Gastroesophageal sphincter (tissue), 4 donors: ENCODE measurements at regions not wholly inside any gene's neighbourhood (a gene's known extent, or its start where the extent isn't known, plus 50 kb on each side); places are given as distances from the start of the nearest gene placed in this dataset.

Experiments used
- ATAC-seq: fragments of 150-250 bp; one replicate; pipeline ENCODE4 v1.9.1; 2016; ENCODE audit warnings: mild to moderate bottlenecking, moderate library complexity
- H3K27ac ChIP-seq, 4 donors: fragments of 200-600 bp; sonication (generic) in 3 of 4; 1 replicate in 3 of 4; 2 replicates in 1 of 4; pipeline ENCODE4 v1.5.1; 2016 to 2019
- H3K27me3 ChIP-seq: fragments of 200-600 bp; sonication (generic); one replicate; pipeline ENCODE4 v1.5.1; 2019
- H3K36me3 ChIP-seq, 2 donors: fragments of 200-600 bp; sonication (generic); one replicate each; pipeline ENCODE4 v1.5.1; 2019; ENCODE audit warnings: control low read depth in 1 of 2
- H3K4me1 ChIP-seq, 3 donors: fragments of 200-600 bp; sonication (generic); 1 replicate in 2 of 3; 2 replicates in 1 of 3; pipeline ENCODE4 v1.5.1; 2016 to 2019; ENCODE audit warnings: control low read depth in 2 of 3
- H3K4me3 ChIP-seq, 2 donors: fragments of 200-600 bp; sonication (generic); one replicate each; pipeline ENCODE4 v1.5.1; 2019; ENCODE audit warnings: mild to moderate bottlenecking in 1 of 2, moderate library complexity in 1 of 2
- H3K9me3 ChIP-seq, 3 donors: fragments of 200-600 bp; sonication (generic); one replicate each; pipeline ENCODE4 v1.5.1; 2017 to 2019; ENCODE audit warnings: control low read depth in 2 of 3
- CTCF ChIP-seq, 4 experiments: fragments of 200-600 bp in 2 of 4; fragments of 450-650 bp in 2 of 4; sonication (generic) in 1 of 4; IDR thresholded peaks; one replicate each; pipeline ENCODE4 v1.5.1; 2017 to 2019; ENCODE audit warnings: antibody characterized with exemption in 4 of 4, mild to moderate bottlenecking in 2 of 4, moderate library complexity in 2 of 4
- EP300 ChIP-seq: sonication (generic); formaldehyde crosslinking; IDR thresholded peaks from one replicate; pipeline ENCODE4 v1.6.1; 2017; ENCODE audit warnings: antibody characterized with exemption, mild to moderate bottlenecking
- POLR2A ChIP-seq, 2 donors: fragments of 450-650 bp; IDR thresholded peaks; one replicate each; pipeline ENCODE4 v1.6.1; 2017; ENCODE audit warnings: antibody characterized with exemption in 2 of 2, mild to moderate bottlenecking in 2 of 2, moderate library complexity in 1 of 2
- POLR2AphosphoS5 ChIP-seq: sonication (generic); formaldehyde crosslinking; IDR thresholded peaks from one replicate; pipeline ENCODE4 v1.6.1; 2017; ENCODE audit warnings: antibody characterized with exemption
- WGBS, 2 donors: methylation state at CpG; one replicate each; pipeline ENCODE4 v1.1.5; 2018; ENCODE audit warnings: low coverage in 1 of 2; 5-methylcytosine and 5-hydroxymethylcytosine counted together

DNA sequence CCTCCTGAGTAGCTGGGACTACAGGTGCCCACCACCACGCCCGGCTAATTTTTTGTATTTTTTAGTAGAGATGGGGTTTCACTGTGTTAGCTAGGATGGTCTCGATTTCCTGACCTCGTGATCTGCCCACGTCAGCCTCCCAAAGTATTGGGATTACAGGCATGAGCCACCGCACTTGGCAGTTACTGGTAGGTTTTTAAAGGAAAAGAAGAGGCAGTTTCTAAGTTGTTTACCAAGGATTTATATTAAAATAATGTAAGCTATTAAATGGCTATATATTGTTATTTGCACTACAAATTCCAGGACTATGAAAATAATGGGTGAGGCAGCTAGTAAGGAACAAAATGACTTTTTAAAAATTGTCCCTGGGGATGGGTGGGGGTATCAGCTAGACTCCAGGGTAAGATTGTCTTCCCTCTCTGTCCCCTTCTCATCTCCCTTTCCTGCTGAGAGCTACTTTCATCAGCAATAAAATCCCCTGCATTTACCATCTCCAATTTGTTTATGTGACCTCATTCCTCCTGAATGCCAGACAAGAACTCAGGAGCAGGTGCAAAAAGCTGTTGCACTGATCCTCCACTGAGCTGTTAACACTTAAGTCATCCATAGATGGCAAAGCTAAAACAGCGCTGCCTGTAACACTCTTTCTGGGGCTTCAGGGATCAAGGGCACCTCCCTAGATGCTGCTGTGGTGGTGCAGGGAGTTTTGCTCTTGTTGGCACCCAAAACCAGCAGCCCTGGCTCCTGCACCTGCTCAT lies 165.2 kb downstream of the ZPLD1 start:
- no peak for ATAC-seq
- WGBS, 2 donors = 83% methylated on average over 5 of the region's 7 CpGs; no CpG with 5 or more reads in 1 of the 2 donors

GRCh38 chr3:102605153-102605552 lies 170.3 kb downstream of the ZPLD1 start:
- Histone ChIP-seq H3K4me1 (no peaks in the 10 kb centered on the region), H3K4me3 (no peak overlapping the region), H3K27me3 (no peaks in the 10 kb centered on the region), H3K27ac (no peak overlapping the region), H3K36me3 (no peaks in the 10 kb centered on the region), H3K9me3 (no peaks in the 10 kb centered on the region)
- no peak for ATAC-seq
- 33 to 69% methylated on average over 1 of the region's 1 CpG for WGBS, 2 donors
- TF ChIP-seq CTCF (IDR thresholded peaks at IDR 0.05) (no peak), POLR2AphosphoS5 (no peak), POLR2A (IDR thresholded peaks at IDR 0.05) (no peak), EP300 (no peak)

More for the DNA sequence above, 165.2 kb downstream of the ZPLD1 start:
- H3K4me3 ChIP-seq = no peak overlapping the region
- H3K27me3 ChIP-seq = no peaks in the 10 kb centered on the region
- H3K9me3 ChIP-seq = no peaks in the 10 kb centered on the region
- no peak for TF ChIP-seq CTCF (IDR thresholded peaks at IDR 0.05)
- TF ChIP-seq EP300 = no peak
- TF ChIP-seq POLR2AphosphoS5 = no peak
- TF ChIP-seq POLR2A (IDR thresholded peaks at IDR 0.05) = no peak
- no peaks in the 10 kb centered on the region for H3K4me1 ChIP-seq
- no peak overlapping the region for H3K27ac ChIP-seq
- H3K36me3 ChIP-seq = no peaks in the 10 kb centered on the region

- H3K27me3 ChIP-seq = no peaks in the 10 kb centered on the region
- H3K27ac ChIP-seq = no peak overlapping the region
- no peak overlapping the region for H3K4me3 ChIP-seq
- no peak for ATAC-seq
- H3K36me3 ChIP-seq = no peaks in the 10 kb centered on the region
- 20 to 60% methylated on average over 1 to 2 of the region's 2 CpGs for WGBS, 2 donors
- H3K9me3 ChIP-seq = no peaks in the 10 kb centered on the region
- no peak for TF ChIP-seq CTCF (IDR thresholded peaks at IDR 0.05)
- no peak for TF ChIP-seq POLR2A (IDR thresholded peaks at IDR 0.05)
- TF ChIP-seq EP300 = no peak
- no peak for TF ChIP-seq POLR2AphosphoS5
- no peaks in the 10 kb centered on the region for H3K4me1 ChIP-seq
Measured at GRCh38 chr3:102608875-102609274, 174.1 kb downstream of the ZPLD1 start.

GRCh38 chr3:102614021-102614569 lies 179.3 kb downstream of the ZPLD1 start:
- Histone ChIP-seq H3K9me3 (no peaks in the 10 kb centered on the region), H3K36me3 (no peaks in the 10 kb centered on the region), H3K4me1 (no peaks in the 10 kb centered on the region), H3K4me3 (no peak overlapping the region), H3K27me3 (no peaks in the 10 kb centered on the region), H3K27ac (no peak overlapping the region)
- TF ChIP-seq EP300 = no peak
- TF ChIP-seq CTCF (IDR thresholded peaks at IDR 0.05) = no peak
- TF ChIP-seq POLR2A (IDR thresholded peaks at IDR 0.05) = no peak
- no peak for TF ChIP-seq POLR2AphosphoS5
- WGBS, 2 donors = 80 to 91% methylated on average over 2 of the region's 2 CpGs
- ATAC-seq = no peak

DNA sequence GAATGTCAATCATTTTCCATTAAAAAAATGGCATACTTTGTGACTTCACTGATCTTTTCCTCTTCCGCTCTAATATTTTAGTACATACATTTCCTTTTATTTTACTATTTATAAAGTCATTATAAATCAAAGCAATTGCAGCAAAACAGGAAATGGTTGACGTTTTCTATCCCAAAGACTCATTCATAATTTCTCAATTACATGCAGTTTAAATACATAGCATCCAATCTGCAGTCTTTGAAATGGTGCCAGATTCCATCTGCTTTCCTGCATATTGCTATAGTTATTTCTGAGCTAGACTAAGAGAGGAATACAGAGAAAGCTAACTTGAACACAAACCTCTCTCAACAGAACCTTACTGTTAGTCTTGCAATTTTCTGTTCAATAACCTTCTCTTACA lies 179.8 kb downstream of the ZPLD1 start:
- no peak overlapping the region for H3K27ac ChIP-seq
- no peaks in the 10 kb centered on the region for H3K4me1 ChIP-seq
- no peaks in the 10 kb centered on the region for H3K27me3 ChIP-seq
- no peaks in the 10 kb centered on the region for H3K36me3 ChIP-seq
- TF ChIP-seq POLR2A (IDR thresholded peaks at IDR 0.05) (no peak), EP300 (no peak), CTCF (IDR thresholded peaks at IDR 0.05) (no peak), POLR2AphosphoS5 (no peak)
- no peak for ATAC-seq
- WGBS, 2 donors = 33 to 100% methylated on average over 1 to 2 of the region's 2 CpGs
- no peak overlapping the region for H3K4me3 ChIP-seq
- H3K9me3 ChIP-seq = no peaks in the 10 kb centered on the region
